AG04450 (cell line): ENCODE measurements at regions not wholly inside any gene's neighbourhood (a gene's known extent, or its start where the extent isn't known, plus 50 kb on each side); places are given as distances from the start of the nearest gene placed in this dataset.

Experiments used
- CTCF ChIA-PET: fragments of 300-600, 350-600 bp; formaldehyde crosslinking; extraction: SDS; loops from one replicate; lab custom pipeline; 2022; ENCODE audit warnings: antibody characterized with exemption, inconsistent platforms; lab: Charles Lee
- POLR2A ChIA-PET: fragments of 350-600 bp; formaldehyde crosslinking; extraction: SDS; loops from one replicate; lab custom pipeline; 2021; ENCODE audit warnings: antibody characterized with exemption, inconsistent platforms; lab: Yijun Ruan, JAX
- DNase-seq: peaks from one replicate; pipeline ENCODE4 v3.0.0-alpha.2; 2011; ENCODE audit warnings: low read depth, low spot score
- H3K27ac ChIP-seq: one replicate; pipeline ENCODE4 v1.5.1; 2012; ENCODE audit warnings: low read depth, low read length, control low read depth
- H3K27me3 ChIP-seq: one replicate; pipeline ENCODE4 v1.6.0; 2012; ENCODE audit warnings: low read length; ENCODE audit not compliant: control insufficient read depth, insufficient read depth
- H3K4me3 ChIP-seq: 2 replicates; pipeline ENCODE4 v1.5.1; 2011; ENCODE audit warnings: mild to moderate bottlenecking, low read depth, low read length, control low read depth
- H3K9me3 ChIP-seq: 2 replicates; pipeline ENCODE4 v1.5.1; 2012; ENCODE audit warnings: low read length; ENCODE audit not compliant: control insufficient read depth, insufficient read depth
- TF ChIP-seq, protein P1 (sequence below): IDR thresholded peaks from 2 replicates; pipeline ENCODE4 v1.5.1; 2011; ENCODE audit warnings: low read depth, low read length, control low read depth, inconsistent platforms

DNA sequence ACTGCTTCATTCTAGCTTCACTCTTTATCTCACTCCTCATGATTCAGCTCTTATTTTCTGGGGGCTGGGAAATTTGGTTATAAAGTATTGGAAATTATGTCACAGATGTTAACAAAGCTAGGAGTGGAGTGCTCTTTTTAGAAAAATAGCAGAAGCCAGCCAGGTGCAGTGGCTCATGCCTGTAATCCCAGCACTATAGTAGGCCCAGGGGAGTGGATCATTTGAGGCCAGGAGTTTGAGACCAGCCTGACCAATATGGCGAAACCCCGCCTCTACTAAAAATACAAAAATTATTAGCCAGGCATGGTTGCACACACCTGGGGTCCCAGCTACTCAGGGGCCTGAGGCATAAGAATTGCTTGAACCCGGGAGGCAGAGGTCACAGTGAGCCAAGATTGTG, 97.2 kb upstream of the GUCY1A1 start:
- H3K9me3 ChIP-seq: no peaks in the 10 kb centered on the region
- no peak for DNase-seq
- H3K4me3 ChIP-seq: no peak overlapping the region
- no peak overlapping the region for H3K27ac ChIP-seq
- TF ChIP-seq, protein P1, sequence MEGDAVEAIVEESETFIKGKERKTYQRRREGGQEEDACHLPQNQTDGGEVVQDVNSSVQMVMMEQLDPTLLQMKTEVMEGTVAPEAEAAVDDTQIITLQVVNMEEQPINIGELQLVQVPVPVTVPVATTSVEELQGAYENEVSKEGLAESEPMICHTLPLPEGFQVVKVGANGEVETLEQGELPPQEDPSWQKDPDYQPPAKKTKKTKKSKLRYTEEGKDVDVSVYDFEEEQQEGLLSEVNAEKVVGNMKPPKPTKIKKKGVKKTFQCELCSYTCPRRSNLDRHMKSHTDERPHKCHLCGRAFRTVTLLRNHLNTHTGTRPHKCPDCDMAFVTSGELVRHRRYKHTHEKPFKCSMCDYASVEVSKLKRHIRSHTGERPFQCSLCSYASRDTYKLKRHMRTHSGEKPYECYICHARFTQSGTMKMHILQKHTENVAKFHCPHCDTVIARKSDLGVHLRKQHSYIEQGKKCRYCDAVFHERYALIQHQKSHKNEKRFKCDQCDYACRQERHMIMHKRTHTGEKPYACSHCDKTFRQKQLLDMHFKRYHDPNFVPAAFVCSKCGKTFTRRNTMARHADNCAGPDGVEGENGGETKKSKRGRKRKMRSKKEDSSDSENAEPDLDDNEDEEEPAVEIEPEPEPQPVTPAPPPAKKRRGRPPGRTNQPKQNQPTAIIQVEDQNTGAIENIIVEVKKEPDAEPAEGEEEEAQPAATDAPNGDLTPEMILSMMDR: no peak
- ChIA-PET CTCF (no interaction called here), POLR2A (no interaction called here)
- no peaks in the 10 kb centered on the region for H3K27me3 ChIP-seq

DNA sequence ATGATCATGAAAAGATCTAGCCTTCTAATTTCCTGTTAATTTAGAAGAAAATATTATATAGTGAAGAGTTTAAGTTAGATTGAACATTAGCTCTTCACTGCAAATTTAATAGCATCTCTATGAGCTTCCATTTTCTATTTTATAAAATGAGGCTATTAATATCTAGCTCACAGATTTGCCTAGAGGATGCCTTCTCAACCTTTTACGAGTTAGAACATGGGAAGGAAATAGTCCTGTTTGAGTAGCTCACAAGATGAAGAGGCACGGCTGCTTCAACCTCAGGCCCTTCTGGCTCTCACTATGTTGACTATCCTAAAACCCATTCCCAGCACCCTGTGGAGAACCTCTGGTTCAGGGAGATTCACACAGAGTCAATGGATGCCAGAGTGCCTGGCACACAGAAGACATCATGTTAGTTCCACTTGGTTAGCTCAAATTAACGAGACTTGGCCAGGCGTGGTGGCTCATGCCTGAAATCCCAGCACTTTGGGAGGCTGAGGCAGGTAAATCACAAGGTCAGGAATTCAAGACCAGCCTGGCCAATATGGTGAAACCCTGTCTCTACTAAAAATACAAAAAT, 97.9 kb upstream of the GUCY1A1 start:
- Histone ChIP-seq H3K9me3 (no peaks in the 10 kb centered on the region), H3K27ac (no peak overlapping the region), H3K4me3 (no peak overlapping the region), H3K27me3 (no peaks in the 10 kb centered on the region)
- ChIA-PET CTCF (no interaction called here), POLR2A (no interaction called here)
- DNase-seq: no peak
- TF ChIP-seq, protein P1: no peak

DNA sequence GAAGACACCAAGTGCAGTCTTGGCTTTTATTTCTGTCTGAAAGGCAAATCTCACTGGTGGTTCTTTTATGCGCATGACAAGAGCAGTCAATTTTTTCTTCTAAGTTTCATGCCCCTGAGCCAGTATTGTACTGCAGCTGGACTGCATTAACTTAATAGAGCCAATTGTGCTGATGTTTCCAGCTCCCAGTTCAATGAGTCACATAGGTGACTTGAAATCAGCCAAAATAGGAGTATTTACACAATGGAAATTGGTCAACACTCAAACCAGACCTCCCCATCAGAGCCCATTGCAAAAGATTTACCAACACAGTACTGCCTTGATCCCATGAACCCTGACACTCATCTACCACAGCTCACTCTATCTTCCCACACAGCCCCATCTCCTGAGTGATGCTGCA, 100.3 kb upstream of the GUCY1A1 start:
- ChIA-PET POLR2A (no interaction called here), CTCF (no interaction called here)
- Histone ChIP-seq H3K4me3 (no peak overlapping the region), H3K27me3 (no peaks in the 10 kb centered on the region), H3K27ac (no peak overlapping the region), H3K9me3 (no peaks in the 10 kb centered on the region)
- TF ChIP-seq, protein P1: no peak
- DNase-seq: no peak

DNA sequence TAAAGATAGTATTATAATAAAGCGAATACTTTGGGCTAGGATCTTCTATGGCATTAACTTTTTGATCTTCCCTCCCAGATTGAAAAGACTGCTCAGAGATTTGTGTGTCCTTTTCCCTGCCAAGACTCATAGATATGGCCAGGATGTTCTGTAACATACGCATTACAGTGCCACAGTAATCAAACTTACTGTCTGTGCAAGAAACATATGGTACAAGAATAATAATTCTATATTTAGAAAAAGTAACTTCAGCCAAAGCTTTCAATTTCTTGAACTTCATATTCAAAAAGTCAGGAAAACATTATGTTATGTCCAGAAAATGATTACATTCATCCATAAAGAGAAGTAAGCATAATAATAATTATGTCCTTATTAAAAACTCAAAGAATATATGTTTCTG, 100.9 kb upstream of the GUCY1A1 start:
- no peaks in the 10 kb centered on the region for H3K9me3 ChIP-seq
- no peaks in the 10 kb centered on the region for H3K27me3 ChIP-seq
- ChIA-PET POLR2A (no interaction called here), CTCF (no interaction called here)
- H3K27ac ChIP-seq: no peak overlapping the region
- no peak overlapping the region for H3K4me3 ChIP-seq
- TF ChIP-seq, protein P1: no peak
- no peak for DNase-seq

DNA sequence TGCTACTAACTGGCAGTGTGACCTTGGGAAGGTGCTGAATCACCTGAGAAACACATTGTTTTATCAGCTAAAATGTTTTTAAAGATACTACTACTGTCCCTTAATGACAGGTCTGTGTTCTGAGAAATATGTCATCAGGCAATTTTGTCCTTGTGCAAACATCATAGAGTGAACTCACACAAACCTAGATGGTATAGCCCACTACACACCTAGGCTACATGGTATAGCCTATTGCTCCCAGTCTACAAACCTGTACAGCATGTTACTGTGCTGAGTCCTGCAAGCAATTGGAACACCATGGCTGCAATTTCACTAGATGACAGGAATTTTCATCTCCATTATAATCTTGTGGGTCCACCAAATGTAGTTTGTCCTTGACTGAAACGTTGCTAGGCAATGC, 101.3 kb upstream of the GUCY1A1 start:
- H3K9me3 ChIP-seq: no peaks in the 10 kb centered on the region
- POLR2A ChIA-PET: no interaction called here
- no peak for DNase-seq
- H3K27me3 ChIP-seq: no peaks in the 10 kb centered on the region
- H3K27ac ChIP-seq: no peak overlapping the region
- TF ChIP-seq, protein P1: no peak
- H3K4me3 ChIP-seq: no peak overlapping the region
- CTCF ChIA-PET: interaction anchor here (1.0 kb wide), 1 partner anchor 221 kb away, joined by 3 read pairs; no protein-coding TSS in a partner anchor
